Effector memory CD4-positive, alpha-beta T cell (primary cell): ENCODE measurements at regions not wholly inside any gene's neighbourhood (a gene's known extent, or its start where the extent isn't known, plus 50 kb on each side); places are given as distances from the start of the nearest gene placed in this dataset.
"Not testable (repeated sequence)": the region's sequence is repeated elsewhere in the genome, so short reads cannot be mapped to it uniquely, and the experiment has no call there.

Experiments used
- DNase-seq, 3 donors: peaks; one replicate each; pipeline ENCODE4 v3.0.0-alpha.2; 2020
- H3K27ac ChIP-seq: 2 replicates; pipeline ENCODE4 v1.7.0; 2013; ENCODE audit warnings: mild to moderate bottlenecking, low read length, moderate library complexity; ENCODE audit not compliant: insufficient read depth, poor library complexity, severe bottlenecking
- H3K27me3 ChIP-seq: replicated peaks from 2 replicates; pipeline ENCODE4 v1.7.0; 2013; ENCODE audit warnings: mild to moderate bottlenecking, low read length; ENCODE audit not compliant: insufficient read depth, control insufficient read depth, poor library complexity, severe bottlenecking
- H3K36me3 ChIP-seq: 2 replicates; pipeline ENCODE4 v1.7.0; 2013; ENCODE audit warnings: mild to moderate bottlenecking, low read length, moderate library complexity; ENCODE audit not compliant: control insufficient read depth, insufficient read depth
- H3K4me1 ChIP-seq: 2 replicates; pipeline ENCODE4 v1.7.0; 2013; ENCODE audit warnings: low read length, mild to moderate bottlenecking; ENCODE audit not compliant: control insufficient read depth, insufficient read depth, poor library complexity, severe bottlenecking
- H3K4me3 ChIP-seq: 2 replicates; pipeline ENCODE4 v1.7.0; 2013; ENCODE audit warnings: low read length, low read depth, mild to moderate bottlenecking; ENCODE audit not compliant: insufficient read depth, poor library complexity, severe bottlenecking
- H3K9me3 ChIP-seq: 2 replicates; pipeline ENCODE4 v1.7.0; 2013; ENCODE audit warnings: mild to moderate bottlenecking, low read length, moderate library complexity; ENCODE audit not compliant: control insufficient read depth

- H3K27ac ChIP-seq = no peak overlapping the region
- H3K4me3 ChIP-seq = no peak overlapping the region
- no peak for DNase-seq
- H3K4me1 ChIP-seq = no peaks in the 10 kb centered on the region
- H3K27me3 ChIP-seq = no peaks in the 10 kb centered on the region
- H3K36me3 ChIP-seq = no peaks in the 10 kb centered on the region
- H3K9me3 ChIP-seq = peaks cover 3% of the 10 kb centered on the region
Measured at GRCh38 chr6:121563286-121563685, 127.8 kb downstream of the GJA1 start.

DNA sequence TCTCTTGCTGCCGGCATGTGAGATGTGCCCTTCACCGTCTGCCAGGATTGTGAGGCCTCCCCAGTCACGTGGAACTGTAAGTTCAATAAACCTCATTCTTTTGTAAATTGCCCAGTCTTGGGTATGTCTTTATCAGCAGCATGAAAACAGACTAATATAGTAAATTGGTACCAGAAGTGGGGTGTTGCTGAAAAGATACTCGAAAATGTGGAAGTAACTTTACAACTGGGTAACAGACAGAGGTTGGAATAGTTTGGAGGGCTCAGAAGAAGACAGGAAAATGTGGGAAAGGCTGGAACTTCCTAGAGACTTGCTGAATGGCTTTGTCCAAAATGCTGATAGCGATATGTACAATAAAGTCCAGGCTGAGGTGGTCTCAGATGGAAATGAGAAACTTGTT is 129.1 kb downstream of the GJA1 start:
- not testable (repeated sequence) for H3K27me3 ChIP-seq, H3K9me3 ChIP-seq, H3K4me3 ChIP-seq, DNase-seq, H3K27ac ChIP-seq, H3K36me3 ChIP-seq, H3K4me1 ChIP-seq

GRCh38 chr6:121571455-121571854 is 136.0 kb downstream of the GJA1 start:
- Histone ChIP-seq H3K36me3 (no peaks in the 10 kb centered on the region), H3K9me3 (no peaks in the 10 kb centered on the region), H3K4me3 (no peak overlapping the region), H3K27me3 (no peaks in the 10 kb centered on the region), H3K27ac (no peak overlapping the region), H3K4me1 (no peaks in the 10 kb centered on the region)
- DNase-seq = no peak

- no peak for DNase-seq
- Histone ChIP-seq H3K9me3 (no peaks in the 10 kb centered on the region), H3K36me3 (no peaks in the 10 kb centered on the region), H3K27ac (no peak overlapping the region), H3K4me1 (no peaks in the 10 kb centered on the region), H3K27me3 (no peaks in the 10 kb centered on the region), H3K4me3 (no peak overlapping the region)
Measured at GRCh38 chr6:121573481-121573880, 138.0 kb downstream of the GJA1 start.

DNA sequence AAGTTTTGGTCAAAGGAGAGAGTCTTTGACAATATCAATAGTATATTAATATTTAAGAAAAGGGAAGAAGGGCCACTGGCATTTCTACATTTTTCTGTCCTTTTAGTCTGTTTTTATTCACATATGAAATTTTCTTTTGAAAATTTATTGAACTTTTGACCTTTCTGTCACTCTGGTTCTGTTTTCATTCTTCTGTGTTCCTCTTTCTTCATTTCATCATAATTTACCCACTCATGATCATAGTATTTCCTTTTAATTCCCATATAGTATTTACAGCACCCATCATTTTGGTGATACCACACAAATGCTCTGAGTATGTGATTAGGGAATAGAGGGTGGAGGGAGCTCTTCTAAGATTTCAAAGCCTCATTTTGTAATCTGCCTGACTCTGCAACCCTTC is 142.8 kb downstream of the GJA1 start:
- Histone ChIP-seq H3K27ac (no peak overlapping the region), H3K4me3 (no peak overlapping the region), H3K4me1 (no peaks in the 10 kb centered on the region), H3K36me3 (no peaks in the 10 kb centered on the region), H3K9me3 (no peaks in the 10 kb centered on the region), H3K27me3 (no peaks in the 10 kb centered on the region)
- no peak for DNase-seq

- H3K4me1 ChIP-seq = no peaks in the 10 kb centered on the region
- no peaks in the 10 kb centered on the region for H3K36me3 ChIP-seq
- no peak for DNase-seq
- no peak overlapping the region for H3K4me3 ChIP-seq
- H3K27me3 ChIP-seq = no peaks in the 10 kb centered on the region
- no peaks in the 10 kb centered on the region for H3K9me3 ChIP-seq
- no peak overlapping the region for H3K27ac ChIP-seq
Measured at GRCh38 chr6:121579478-121579877, 144.0 kb downstream of the GJA1 start.

DNA sequence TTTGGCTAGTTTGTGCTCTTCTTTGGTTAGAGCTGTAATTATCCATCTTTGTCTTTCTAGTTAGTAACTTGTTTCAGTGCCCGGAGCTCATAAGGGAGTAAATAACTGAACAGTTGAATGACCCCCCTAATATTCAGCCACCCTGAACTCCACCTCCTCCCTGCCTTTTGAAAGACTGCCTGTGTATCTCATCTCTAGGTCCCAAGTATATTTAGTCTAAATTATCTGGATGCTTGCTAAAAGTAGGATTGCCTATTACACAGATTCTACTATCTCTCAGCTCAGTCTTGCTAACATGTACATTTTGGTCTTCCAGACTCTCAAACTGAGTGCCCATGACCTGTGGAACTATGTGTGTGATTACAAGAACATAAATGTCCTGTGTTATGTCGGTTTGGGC is 145.9 kb downstream of the GJA1 start:
- Histone ChIP-seq H3K4me3 (no peak overlapping the region), H3K27me3 (no peaks in the 10 kb centered on the region), H3K36me3 (no peaks in the 10 kb centered on the region), H3K27ac (no peak overlapping the region), H3K9me3 (no peaks in the 10 kb centered on the region), H3K4me1 (no peaks in the 10 kb centered on the region)
- DNase-seq = no peak

DNA sequence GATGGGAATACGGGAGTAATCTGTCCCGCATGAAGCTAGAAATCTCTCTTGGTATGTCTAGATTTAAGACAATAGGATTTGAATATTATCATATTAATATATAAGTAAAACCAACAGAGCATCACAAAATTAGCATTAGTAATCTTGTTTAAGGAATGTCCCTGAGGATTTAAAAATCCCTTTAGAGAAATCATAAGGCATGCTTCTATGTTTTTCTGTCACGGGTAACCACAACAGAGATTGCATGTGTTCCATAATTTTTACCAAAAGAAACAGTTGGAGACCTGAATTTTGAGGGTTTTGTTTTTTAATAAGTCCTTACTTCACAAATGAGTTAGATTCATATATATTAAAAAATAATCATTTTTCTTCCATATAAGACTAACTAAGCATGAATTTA is 146.8 kb downstream of the GJA1 start:
- no peak overlapping the region for H3K27ac ChIP-seq
- no peak overlapping the region for H3K4me3 ChIP-seq
- H3K36me3 ChIP-seq = no peaks in the 10 kb centered on the region
- H3K4me1 ChIP-seq = no peaks in the 10 kb centered on the region
- no peaks in the 10 kb centered on the region for H3K9me3 ChIP-seq
- DNase-seq = no peak
- H3K27me3 ChIP-seq = no peaks in the 10 kb centered on the region

GRCh38 chr6:121584586-121585369 is 149.3 kb downstream of the GJA1 start:
- Histone ChIP-seq H3K36me3 (no peaks in the 10 kb centered on the region), H3K27me3 (no peaks in the 10 kb centered on the region), H3K4me3 (no peak overlapping the region), H3K9me3 (no peaks in the 10 kb centered on the region), H3K4me1 (no peaks in the 10 kb centered on the region), H3K27ac (no peak overlapping the region)
- DNase-seq = no peak

DNA sequence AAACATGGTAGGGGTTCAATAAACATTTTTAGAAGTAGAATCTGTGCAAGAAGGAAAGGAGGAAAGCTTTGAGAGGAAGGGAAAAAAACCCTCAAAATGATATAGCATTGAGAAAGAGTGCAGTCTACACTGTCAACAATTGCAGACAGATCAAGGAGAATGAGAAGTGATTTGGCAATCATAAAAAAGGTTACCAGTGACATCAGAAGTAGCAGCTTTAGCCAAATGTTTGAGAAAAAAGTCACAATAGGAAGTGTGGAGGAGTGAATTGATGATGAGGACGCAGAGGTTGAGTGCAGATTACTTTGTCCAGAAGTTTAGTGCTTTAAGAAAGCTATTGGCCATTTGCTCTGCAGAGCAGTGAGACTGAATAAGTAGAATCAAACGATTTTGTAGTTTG is 155.0 kb downstream of the GJA1 start:
- Histone ChIP-seq H3K36me3 (no peaks in the 10 kb centered on the region), H3K9me3 (no peaks in the 10 kb centered on the region)
- no peak for DNase-seq

More for the DNA sequence above, 155.0 kb downstream of the GJA1 start:
- Histone ChIP-seq H3K4me3 (no peak overlapping the region), H3K27ac (no peak overlapping the region), H3K27me3 (no peaks in the 10 kb centered on the region), H3K4me1 (no peaks in the 10 kb centered on the region)
